HG03342 (cell line): ENCODE measurements at regions not wholly inside any gene's neighbourhood (a gene's known extent, or its start where the extent isn't known, plus 50 kb on each side); places are given as distances from the start of the nearest gene placed in this dataset.
"Not testable (repeated sequence)": the region's sequence is repeated elsewhere in the genome, so short reads cannot be mapped to it uniquely, and the experiment has no call there.

Experiments used
- ATAC-seq: cut with Tn5 transposase; IDR thresholded peaks from one replicate; pipeline ENCODE4 v1.9.1; 2021; ENCODE audit warnings: mild to moderate bottlenecking, moderate library complexity; ENCODE audit not compliant: unreplicated experiment

DNA sequence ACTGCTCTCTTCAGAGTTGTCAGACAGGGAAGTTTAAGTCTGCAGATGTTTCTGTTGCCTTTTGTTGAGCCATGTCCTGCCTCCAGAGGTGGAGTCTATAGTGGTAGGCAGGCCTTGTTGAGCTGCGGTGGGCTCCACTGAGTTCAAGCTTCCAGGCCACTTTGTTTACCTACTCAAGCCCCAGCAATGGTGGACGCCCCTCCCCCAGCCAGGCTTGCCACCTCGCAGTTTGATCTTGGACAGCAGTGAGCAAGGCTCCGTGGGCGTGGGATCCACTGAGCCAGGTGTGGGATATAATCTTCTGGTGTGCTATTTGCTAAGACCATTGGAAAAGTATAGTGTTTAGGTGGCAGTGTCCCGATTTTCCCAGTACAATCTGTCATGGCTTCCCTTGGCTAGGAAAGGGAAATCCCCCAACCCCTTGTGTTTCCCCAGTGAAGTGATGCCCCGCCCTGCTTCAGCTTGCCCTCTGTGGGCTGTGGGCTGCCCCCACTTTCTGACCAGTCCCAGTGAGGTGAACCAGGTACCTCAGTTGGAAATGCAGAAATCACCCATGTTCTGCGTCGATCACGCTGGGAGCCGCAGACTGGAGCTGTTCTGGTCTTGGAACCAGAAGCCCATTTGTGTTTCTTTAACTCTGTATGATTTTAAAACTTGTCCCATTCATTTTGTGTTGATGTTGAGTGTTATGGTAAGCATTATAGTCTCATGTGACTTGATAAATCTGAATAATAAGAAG is 89.2 kb upstream of the CALCR start:
- ATAC-seq: no peak

DNA sequence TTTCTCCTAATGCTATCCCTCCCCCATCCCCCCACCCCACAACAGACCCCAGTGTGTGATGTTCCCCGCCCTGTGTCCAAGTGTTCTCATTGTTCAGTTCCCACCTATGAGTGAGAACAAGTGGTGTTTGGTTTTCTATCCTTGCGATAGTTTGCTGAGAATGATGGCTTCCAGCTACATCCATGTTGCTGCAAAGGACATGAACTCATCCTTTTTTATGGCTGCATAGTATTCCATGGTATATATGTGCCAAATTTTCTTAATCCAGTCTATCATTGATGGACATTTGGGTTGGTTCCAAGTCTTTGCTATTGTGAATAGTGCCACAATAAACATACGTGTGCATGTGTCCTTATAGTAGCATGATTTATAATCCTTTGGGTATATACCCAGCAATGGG is 83.6 kb upstream of the CALCR start:
- not testable (repeated sequence) for ATAC-seq

GRCh38 chr7:93651603-93652159 is 77.2 kb upstream of the CALCR start:
- ATAC-seq: no peak

GRCh38 chr7:93646538-93646937 is 72.0 kb upstream of the CALCR start:
- ATAC-seq: no peak

GRCh38 chr7:93636276-93636675 is 61.8 kb upstream of the CALCR start:
- no peak for ATAC-seq

DNA sequence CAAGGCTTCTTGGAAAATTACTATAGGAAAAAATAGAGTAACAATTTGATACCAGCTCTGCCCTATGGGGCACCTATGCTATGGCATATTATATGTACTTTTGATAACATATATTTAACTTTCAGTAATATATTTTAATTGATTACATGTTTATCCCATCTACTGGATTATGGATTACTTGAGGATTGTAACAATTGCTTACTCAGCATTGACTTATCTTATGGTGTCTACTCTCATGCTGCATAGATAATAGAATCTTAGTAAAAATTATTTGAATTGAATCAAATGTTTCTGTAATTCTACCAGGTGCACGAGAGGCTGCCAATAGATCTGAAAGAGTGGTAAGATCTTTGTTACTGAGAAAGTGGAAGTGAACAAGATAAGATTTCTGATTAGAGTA is 57.8 kb upstream of the CALCR start:
- no peak for ATAC-seq

- ATAC-seq: no peak
Measured at GRCh38 chr7:93629291-93629801, 54.8 kb upstream of the CALCR start.

GRCh38 chr7:93626869-93627268 is 52.3 kb upstream of the CALCR start:
- no peak for ATAC-seq
